K562 (cell line): ENCODE measurements at regions not wholly inside any gene's neighbourhood (a gene's known extent, or its start where the extent isn't known, plus 50 kb on each side); places are given as distances from the start of the nearest gene placed in this dataset.

Experiments
- ATAC-seq: fragments of 200-7000 bp; cut with Tn5 transposase; 3 replicates; pipeline ENCODE4 v1.9.1; 2020; ENCODE audit warnings: moderate library complexity
- BruUV-seq: library from RNA; stranded (reverse); fragments of 400-500 nt; replicated peaks from 2 replicates; lab custom pipeline; 2021; lab: Mats Ljungman, UMichigan
- CTCF ChIA-PET: fragments of 300-600 bp; formaldehyde crosslinking; extraction: SDS; loops from one replicate; lab custom pipeline; 2021; ENCODE audit warnings: low intra/inter-chr PET ratio; lab: Yijun Ruan, JAX
- POLR2A ChIA-PET: fragments of 300-600, 350-650 bp; sonication (Branson Sonifier 250); formaldehyde crosslinking; extraction: SDS; loops from one replicate; lab custom pipeline; 2021; ENCODE audit warnings: antibody characterized with exemption, inconsistent platforms; lab: Yijun Ruan, JAX
- DNase-seq, 4 experiments: peaks; one replicate each; pipeline versions ENCODE4 v3.0.0 to v3.0.0-alpha.2; 2011 to 2018; ENCODE audit warnings: low spot score in 3 of 4, mixed read lengths in 3 of 4; ENCODE audit errors: extremely low read depth in 1 of 4
- FAIRE-seq: peaks from 2 replicates; lab custom pipeline; 2011; peaks lifted over from hg19 to GRCh38; lab: Jason Lieb, UNC
- H2AFZ ChIP-seq: 2 replicates; pipeline ENCODE4 v1.6.0; 2011; ENCODE audit warnings: low read depth, low read length, control low read depth, inconsistent platforms
- H3K27ac ChIP-seq: fragments of 200-600 bp; 3 replicates; pipeline ENCODE4 v1.8.0; 2011; ENCODE audit warnings: low read depth, mild to moderate bottlenecking, control low read depth, inconsistent platforms, low read length, moderate library complexity, mixed read lengths; ENCODE audit errors: extremely low read depth
- H3K27me3 ChIP-seq, 2 experiments: fragments of 300-600 bp in 1 of 2; 2 replicates in 1 of 2; 3 replicates in 1 of 2; pipeline versions ENCODE4 v1.6.0 to v1.8.0; 2011; ENCODE audit warnings: inconsistent platforms in 2 of 2, low read length in 2 of 2, mild to moderate bottlenecking in 1 of 2, mixed read lengths in 1 of 2, moderate library complexity in 1 of 2; ENCODE audit not compliant: control insufficient read depth in 2 of 2, insufficient read depth in 2 of 2
- H3K36me3 ChIP-seq: fragments of 300-600 bp; 3 replicates; pipeline ENCODE4 v1.8.0; 2011; ENCODE audit warnings: mild to moderate bottlenecking, low read length, inconsistent platforms; ENCODE audit not compliant: control insufficient read depth, insufficient read depth
- H3K4me1 ChIP-seq, 2 experiments: fragments of 200-600 bp in 1 of 2; replicated peaks in 1 of 2; 2 replicates in 1 of 2; 3 replicates in 1 of 2; pipeline versions ENCODE4 v1.5.1 to v1.8.0; 2011; ENCODE audit warnings: inconsistent platforms in 2 of 2, low read length in 2 of 2, mild to moderate bottlenecking in 1 of 2, mixed read lengths in 1 of 2, moderate library complexity in 1 of 2; ENCODE audit not compliant: control insufficient read depth in 2 of 2, insufficient read depth in 2 of 2
- H3K4me2 ChIP-seq: 2 replicates; pipeline ENCODE4 v1.6.1; 2011; ENCODE audit warnings: low read length, control low read depth, inconsistent platforms, mixed read lengths; ENCODE audit not compliant: insufficient read depth
- H3K4me3 ChIP-seq: fragments of 200-600 bp; sonication (generic), shearing (Covaris generic); 2 replicates; pipeline ENCODE4 v1.5.1; 2016; ENCODE audit warnings: control low read depth, inconsistent platforms
- H3K79me2 ChIP-seq: fragments of 200-600 bp; 3 replicates; pipeline ENCODE4 v1.8.0; 2011; ENCODE audit warnings: low read length, inconsistent platforms; ENCODE audit not compliant: control insufficient read depth, insufficient read depth
- H3K9ac ChIP-seq, 2 experiments: 2 replicates each; pipeline versions ENCODE4 v1.6.0 to v1.6.1; 2011; ENCODE audit warnings: low read depth in 2 of 2, low read length in 2 of 2, control low read depth in 1 of 2, inconsistent platforms in 1 of 2, mild to moderate bottlenecking in 1 of 2, mixed read lengths in 1 of 2; ENCODE audit not compliant: insufficient read depth in 1 of 2
- H3K9me1 ChIP-seq: one replicate; pipeline ENCODE4 v1.6.0; 2011; ENCODE audit warnings: inconsistent platforms, mild to moderate bottlenecking, low read length, moderate library complexity; ENCODE audit not compliant: control insufficient read depth, insufficient read depth
- H3K9me3 ChIP-seq: replicated peaks from 2 replicates; pipeline ENCODE4 v1.5.1; 2011; ENCODE audit warnings: low read depth, low read length, inconsistent platforms; ENCODE audit not compliant: control insufficient read depth, insufficient read depth
- H4K20me1 ChIP-seq: replicated peaks from 2 replicates; pipeline ENCODE4 v1.6.1; 2011; ENCODE audit warnings: low read length, inconsistent platforms, mixed read lengths; ENCODE audit not compliant: control insufficient read depth, insufficient read depth
- CEBPG ChIP-seq, 3 experiments: fragments of 200-800 bp in 1 of 3; sonication (Bioruptor generic) in 1 of 3; sonication (generic) in 1 of 3; formaldehyde crosslinking in 1 of 3; IDR thresholded peaks in 2 of 3; conservative IDR thresholded peaks in 1 of 3; 2 replicates each; pipeline versions ENCODE4 v1.6.1 to v1.8.0; 2016 to 2022; ENCODE audit warnings: missing compliant biosample characterization in 2 of 3, missing genetic modification characterization in 2 of 3, mild to moderate bottlenecking in 1 of 3, missing genetic modification reagents in 1 of 3
- ZBTB43 ChIP-seq: sonication (generic); formaldehyde crosslinking; IDR thresholded peaks from 2 replicates; pipeline ENCODE4 v1.8.0; 2023; ENCODE audit warnings: mild to moderate bottlenecking, missing genetic modification reagents
- WGBS: fragments of 100-300 bp; shearing (Covaris generic); methylation state at CpG from one replicate; pipeline ENCODE4 v1.1.6; 2016; ENCODE audit warnings: low coverage, mixed read lengths; ENCODE audit not compliant: insufficient coverage; ENCODE audit errors: missing lambda C conversion rate; 5-methylcytosine and 5-hydroxymethylcytosine counted together
- in situ Hi-C: fragments of 300-500 bp; cut with MboI; formaldehyde crosslinking; loops from 4 replicates; pipeline ENCODE4 v1.15.0; 2018; ENCODE audit warnings: inconsistent platforms, mixed read lengths
- intact Hi-C: fragments of 100-400 bp; cut with micrococcal nuclease; formaldehyde crosslinking; loops from 2 replicates; pipeline ENCODE4 v1.14.2; 2022
- TF ChIP-seq, protein P1 (sequence below), 2 experiments: fragments of 450-650 bp; IDR thresholded peaks; 2 replicates each; pipeline ENCODE4 v1.6.1; 2018; ENCODE audit warnings: mild to moderate bottlenecking in 2 of 2, low read depth in 1 of 2; ENCODE audit not compliant: partially characterized antibody in 2 of 2

- TF ChIP-seq, protein P1, sequence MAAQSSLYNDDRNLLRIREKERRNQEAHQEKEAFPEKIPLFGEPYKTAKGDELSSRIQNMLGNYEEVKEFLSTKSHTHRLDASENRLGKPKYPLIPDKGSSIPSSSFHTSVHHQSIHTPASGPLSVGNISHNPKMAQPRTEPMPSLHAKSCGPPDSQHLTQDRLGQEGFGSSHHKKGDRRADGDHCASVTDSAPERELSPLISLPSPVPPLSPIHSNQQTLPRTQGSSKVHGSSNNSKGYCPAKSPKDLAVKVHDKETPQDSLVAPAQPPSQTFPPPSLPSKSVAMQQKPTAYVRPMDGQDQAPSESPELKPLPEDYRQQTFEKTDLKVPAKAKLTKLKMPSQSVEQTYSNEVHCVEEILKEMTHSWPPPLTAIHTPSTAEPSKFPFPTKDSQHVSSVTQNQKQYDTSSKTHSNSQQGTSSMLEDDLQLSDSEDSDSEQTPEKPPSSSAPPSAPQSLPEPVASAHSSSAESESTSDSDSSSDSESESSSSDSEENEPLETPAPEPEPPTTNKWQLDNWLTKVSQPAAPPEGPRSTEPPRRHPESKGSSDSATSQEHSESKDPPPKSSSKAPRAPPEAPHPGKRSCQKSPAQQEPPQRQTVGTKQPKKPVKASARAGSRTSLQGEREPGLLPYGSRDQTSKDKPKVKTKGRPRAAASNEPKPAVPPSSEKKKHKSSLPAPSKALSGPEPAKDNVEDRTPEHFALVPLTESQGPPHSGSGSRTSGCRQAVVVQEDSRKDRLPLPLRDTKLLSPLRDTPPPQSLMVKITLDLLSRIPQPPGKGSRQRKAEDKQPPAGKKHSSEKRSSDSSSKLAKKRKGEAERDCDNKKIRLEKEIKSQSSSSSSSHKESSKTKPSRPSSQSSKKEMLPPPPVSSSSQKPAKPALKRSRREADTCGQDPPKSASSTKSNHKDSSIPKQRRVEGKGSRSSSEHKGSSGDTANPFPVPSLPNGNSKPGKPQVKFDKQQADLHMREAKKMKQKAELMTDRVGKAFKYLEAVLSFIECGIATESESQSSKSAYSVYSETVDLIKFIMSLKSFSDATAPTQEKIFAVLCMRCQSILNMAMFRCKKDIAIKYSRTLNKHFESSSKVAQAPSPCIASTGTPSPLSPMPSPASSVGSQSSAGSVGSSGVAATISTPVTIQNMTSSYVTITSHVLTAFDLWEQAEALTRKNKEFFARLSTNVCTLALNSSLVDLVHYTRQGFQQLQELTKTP (IDR thresholded peaks at IDR 0.05; ENCODE audit: low read depth in 1 of 2, partially characterized antibody in 2 of 2) = no peak
Observed at GRCh38 chr13:47087841-47088240, 191.0 kb upstream of the HTR2A start (continued).

GRCh38 chr13:47087241-47087640 is 190.4 kb upstream of the HTR2A start:
- BruUV-seq = no TSS peak
- Histone ChIP-seq H3K9ac (no peak overlapping the region), H3K4me2 (no peak overlapping the region), H3K4me1 (no peaks in the 10 kb centered on the region), H3K9me1 (no peaks in the 10 kb centered on the region), H4K20me1 (no peaks in the 10 kb centered on the region), H3K4me3 (no peak overlapping the region), H3K36me3 (no peaks in the 10 kb centered on the region), H3K79me2 (no peaks in the 10 kb centered on the region), H3K27me3 (no peaks in the 10 kb centered on the region), H3K27ac (no peak overlapping the region), H3K9me3 (no peaks in the 10 kb centered on the region), H2AFZ (no peak overlapping the region)
- ChIA-PET POLR2A (no interaction called here), CTCF (no interaction called here)
- intact Hi-C loops = no loop called here
- WGBS = 29% methylated on average over 3 of the region's 3 CpGs
- FAIRE-seq = no peak
- TF ChIP-seq CEBPG (CRISPR knock-in tag; IDR thresholded peaks at IDR 0.05) (no peak), CEBPG (tag; conservative IDR thresholded peaks at IDR 0.05 in 1 of 2, IDR thresholded peaks at IDR 0.05 in 1 of 2) (no peak), ZBTB43 (CRISPR knock-in tag) (no peak)
- ATAC-seq = no peak
- in situ Hi-C loops = no loop called here
- DNase-seq = no peak
